SH-SY5Y (cell line): ENCODE measurements at regions not wholly inside any gene's neighbourhood (a gene's known extent, or its start where the extent isn't known, plus 50 kb on each side); places are given as distances from the start of the nearest gene placed in this dataset.

ENCODE experiments used
- GATA2 ChIP-seq: IDR thresholded peaks from 2 replicates; pipeline ENCODE4 v1.6.1; 2011; ENCODE audit warnings: mild to moderate bottlenecking, low read depth, low read length
- GATA3 ChIP-seq: IDR thresholded peaks from 2 replicates; pipeline ENCODE4 v1.6.1; 2011; ENCODE audit warnings: low read depth, mild to moderate bottlenecking, low read length, moderate library complexity

GRCh38 chr12:107429006-107429705, 256.4 kb upstream of the PWP1 start:
- TF ChIP-seq GATA2 (no peak), GATA3 (no peak)
